HEK293 (cell line): ENCODE measurements at regions not wholly inside any gene's neighbourhood (a gene's known extent, or its start where the extent isn't known, plus 50 kb on each side); places are given as distances from the start of the nearest gene placed in this dataset.

Experiments used
- CTCF ChIA-PET: fragments of 350-600 bp; formaldehyde crosslinking; extraction: SDS; loops from one replicate; lab custom pipeline; 2021; ENCODE audit warnings: antibody characterized with exemption; lab: Yijun Ruan, JAX
- POLR2A ChIA-PET: fragments of 300-600 bp; formaldehyde crosslinking; extraction: SDS; loops from one replicate; lab custom pipeline; 2020; ENCODE audit warnings: antibody characterized with exemption, inconsistent platforms; lab: Yijun Ruan, JAX
- H3K27ac ChIP-seq: fragments of 200-500 bp; sonication (Bioruptor generic); 2 replicates; pipeline ENCODE4 v1.5.1; 2014; ENCODE audit warnings: low read depth, low read length, control low read depth, inconsistent platforms; ENCODE audit errors: extremely low read depth
- H3K36me3 ChIP-seq, 2 experiments: fragments of 200-500 bp in 1 of 2; sonication (Bioruptor generic) in 1 of 2; 1 replicate in 1 of 2; 2 replicates in 1 of 2; pipeline ENCODE4 v1.5.1; 2014 to 2017; ENCODE audit warnings: inconsistent platforms in 2 of 2, low read length in 2 of 2; ENCODE audit not compliant: control insufficient read depth in 2 of 2, insufficient read depth in 1 of 2
- H3K4me1 ChIP-seq: fragments of 200-500 bp; sonication (Bioruptor generic); 2 replicates; pipeline ENCODE4 v1.5.1; 2014; ENCODE audit warnings: mild to moderate bottlenecking, low read length, inconsistent platforms; ENCODE audit not compliant: control insufficient read depth, insufficient read depth
- H3K4me3 ChIP-seq: 2 replicates; pipeline ENCODE4 v1.5.1; 2011; ENCODE audit warnings: low read depth, mild to moderate bottlenecking, control low read depth, low read length, moderate library complexity
- H3K9me3 ChIP-seq: fragments of 200-500 bp; sonication (Bioruptor generic); 2 replicates; pipeline ENCODE4 v1.5.1; 2014; ENCODE audit warnings: low read depth, low read length, inconsistent platforms; ENCODE audit not compliant: control insufficient read depth, insufficient read depth
- GLI4 ChIP-seq: fragments of 450-650 bp; formaldehyde crosslinking; IDR thresholded peaks from 2 replicates; pipeline ENCODE4 v1.5.1; 2016; ENCODE audit warnings: missing biosample characterization, missing genetic modification characterization
- HOXA7 ChIP-seq: sonication (generic); formaldehyde crosslinking; IDR thresholded peaks from 2 replicates; pipeline ENCODE4 v1.8.1; 2022; ENCODE audit warnings: missing genetic modification reagents, borderline replicate concordance
- HOXC10 ChIP-seq: sonication (generic); formaldehyde crosslinking; IDR thresholded peaks from 2 replicates; pipeline ENCODE4 v1.8.1; 2023; ENCODE audit warnings: mild to moderate bottlenecking, missing genetic modification reagents
- KLF1 ChIP-seq: fragments of 450-650 bp; formaldehyde crosslinking; IDR thresholded peaks from 2 replicates; pipeline ENCODE4 v1.5.1; 2016; ENCODE audit warnings: missing biosample characterization, missing genetic modification characterization
- MYNN ChIP-seq: fragments of 450-650 bp; formaldehyde crosslinking; IDR thresholded peaks from 2 replicates; pipeline ENCODE4 v1.5.1; 2016; ENCODE audit warnings: missing biosample characterization, missing genetic modification characterization, borderline replicate concordance
- OSR2 ChIP-seq: fragments of 450-650 bp; formaldehyde crosslinking; IDR thresholded peaks from 2 replicates; pipeline ENCODE4 v1.5.1; 2016; ENCODE audit warnings: missing biosample characterization, missing genetic modification characterization
- PRDM1 ChIP-seq: fragments of 450-650 bp; formaldehyde crosslinking; IDR thresholded peaks from 2 replicates; pipeline ENCODE4; 2016; ENCODE audit warnings: missing biosample characterization, missing genetic modification characterization
- PRDM6 ChIP-seq: fragments of 450-650 bp; formaldehyde crosslinking; IDR thresholded peaks from 2 replicates; pipeline ENCODE4 v1.5.1; 2017; ENCODE audit warnings: missing biosample characterization, missing genetic modification characterization
- REPIN1 ChIP-seq: fragments of 450-650 bp; formaldehyde crosslinking; IDR thresholded peaks from 2 replicates; pipeline ENCODE4 v1.5.1; 2017; ENCODE audit warnings: missing biosample characterization, missing genetic modification characterization, low read depth
- WT1 ChIP-seq: fragments of 450-650 bp; formaldehyde crosslinking; IDR thresholded peaks from 2 replicates; pipeline ENCODE4 v1.5.1; 2016; ENCODE audit warnings: missing biosample characterization, missing genetic modification characterization
- ZFP3 ChIP-seq: fragments of 450-650 bp; formaldehyde crosslinking; IDR thresholded peaks from 2 replicates; pipeline ENCODE4 v1.5.1; 2016; ENCODE audit warnings: low read depth, missing biosample characterization, missing genetic modification characterization
- ZNF140 ChIP-seq: fragments of 450-650 bp; formaldehyde crosslinking; IDR thresholded peaks from 2 replicates; pipeline ENCODE4 v1.5.1; 2016; ENCODE audit warnings: missing biosample characterization, missing genetic modification characterization
- ZNF18 ChIP-seq: fragments of 450-650 bp; formaldehyde crosslinking; IDR thresholded peaks from 2 replicates; pipeline ENCODE4 v1.5.1; 2016; ENCODE audit warnings: missing biosample characterization, missing genetic modification characterization
- ZNF280C ChIP-seq: fragments of 450-650 bp; formaldehyde crosslinking; IDR thresholded peaks from 2 replicates; pipeline ENCODE4 v1.5.1; 2016; ENCODE audit warnings: missing biosample characterization, missing genetic modification characterization
- ZNF707 ChIP-seq: fragments of 450-650 bp; formaldehyde crosslinking; IDR thresholded peaks from 2 replicates; pipeline ENCODE4 v1.5.1; 2016; ENCODE audit warnings: missing biosample characterization, missing genetic modification characterization
- ZNF777 ChIP-seq: fragments of 450-650 bp; formaldehyde crosslinking; IDR thresholded peaks from 2 replicates; pipeline ENCODE4 v1.5.1; 2017; ENCODE audit warnings: missing biosample characterization, missing genetic modification characterization, borderline replicate concordance
- ZNF785 ChIP-seq: fragments of 450-650 bp; formaldehyde crosslinking; IDR thresholded peaks from 2 replicates; pipeline ENCODE4 v1.5.1; 2016; ENCODE audit warnings: missing biosample characterization, missing genetic modification characterization
- ZSCAN18 ChIP-seq: fragments of 450-650 bp; formaldehyde crosslinking; IDR thresholded peaks from 2 replicates; pipeline ENCODE4 v1.5.1; 2016; ENCODE audit warnings: missing biosample characterization, missing genetic modification characterization
- TF ChIP-seq, protein P1 (sequence below): fragments of 450-650 bp; formaldehyde crosslinking; IDR thresholded peaks from 2 replicates; pipeline ENCODE4 v1.5.1; 2016; ENCODE audit warnings: missing biosample characterization, missing genetic modification characterization
- TF ChIP-seq, protein P2 (sequence below): fragments of 450-650 bp; formaldehyde crosslinking; IDR thresholded peaks from 2 replicates; pipeline ENCODE4 v1.5.1; 2016; ENCODE audit warnings: missing biosample characterization, missing genetic modification characterization

- TF ChIP-seq ZNF280C (tag by site-specific recombination) (no peak), REPIN1 (tag by site-specific recombination) (no peak), PRDM1 (tag by site-specific recombination) (no peak)
Observed at GRCh38 chr4:38242101-38242500, 281.9 kb downstream of the PTTG2 start (continued).

DNA sequence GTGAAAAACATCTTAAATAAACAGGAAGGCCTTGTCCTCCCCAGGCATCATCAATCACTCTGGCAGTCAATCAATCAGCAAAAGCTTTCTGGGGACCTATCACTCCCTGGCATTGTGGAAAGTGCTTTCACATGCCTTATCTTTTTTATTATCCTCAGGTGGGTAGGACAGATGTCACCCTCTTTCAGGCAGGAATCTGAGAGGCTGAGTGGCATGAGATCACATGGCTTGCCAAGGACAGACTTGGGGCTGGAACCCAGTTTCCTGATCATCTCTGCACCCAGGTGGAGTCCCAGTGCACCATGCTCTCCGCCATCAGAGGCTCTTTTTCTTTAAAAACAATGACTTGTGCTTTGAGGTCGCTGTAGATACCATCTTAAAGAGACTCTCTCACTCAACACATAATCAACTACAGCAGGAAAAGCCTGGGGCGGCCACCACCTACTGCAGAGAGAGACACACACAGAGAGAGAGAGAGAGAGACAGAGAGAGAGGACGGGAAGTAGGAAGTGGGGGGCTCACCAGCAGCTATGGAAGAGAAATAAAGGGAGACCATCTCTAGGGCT lies 282.7 kb downstream of the PTTG2 start:
- Histone ChIP-seq H3K4me3 (no peak overlapping the region), H3K27ac (no peak overlapping the region), H3K4me1 (no peaks in the 10 kb centered on the region), H3K9me3 (no peaks in the 10 kb centered on the region), H3K36me3 (no peaks in the 10 kb centered on the region)
- TF ChIP-seq ZNF777 (tag by site-specific recombination): no peak
- TF ChIP-seq WT1 (tag by site-specific recombination): peak; percentile 73
- TF ChIP-seq, protein P1, sequence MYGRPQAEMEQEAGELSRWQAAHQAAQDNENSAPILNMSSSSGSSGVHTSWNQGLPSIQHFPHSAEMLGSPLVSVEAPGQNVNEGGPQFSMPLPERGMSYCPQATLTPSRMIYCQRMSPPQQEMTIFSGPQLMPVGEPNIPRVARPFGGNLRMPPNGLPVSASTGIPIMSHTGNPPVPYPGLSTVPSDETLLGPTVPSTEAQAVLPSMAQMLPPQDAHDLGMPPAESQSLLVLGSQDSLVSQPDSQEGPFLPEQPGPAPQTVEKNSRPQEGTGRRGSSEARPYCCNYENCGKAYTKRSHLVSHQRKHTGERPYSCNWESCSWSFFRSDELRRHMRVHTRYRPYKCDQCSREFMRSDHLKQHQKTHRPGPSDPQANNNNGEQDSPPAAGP (tag by site-specific recombination): 0 out of 2 replicates have a peak, but pooled peaks have one; percentile 39
- 0 out of 2 replicates have a peak, but pooled peaks have one; percentile 34 for TF ChIP-seq PRDM6
- 0 out of 2 replicates have a peak, but pooled peaks have one; percentile 27 for TF ChIP-seq OSR2 (tag by site-specific recombination)
- ChIA-PET POLR2A (no interaction called here), CTCF (interaction anchor here (1.8 kb wide), 1 partner anchor 77 kb away, joined by 5 read pairs; no protein-coding TSS in a partner anchor)

DNA sequence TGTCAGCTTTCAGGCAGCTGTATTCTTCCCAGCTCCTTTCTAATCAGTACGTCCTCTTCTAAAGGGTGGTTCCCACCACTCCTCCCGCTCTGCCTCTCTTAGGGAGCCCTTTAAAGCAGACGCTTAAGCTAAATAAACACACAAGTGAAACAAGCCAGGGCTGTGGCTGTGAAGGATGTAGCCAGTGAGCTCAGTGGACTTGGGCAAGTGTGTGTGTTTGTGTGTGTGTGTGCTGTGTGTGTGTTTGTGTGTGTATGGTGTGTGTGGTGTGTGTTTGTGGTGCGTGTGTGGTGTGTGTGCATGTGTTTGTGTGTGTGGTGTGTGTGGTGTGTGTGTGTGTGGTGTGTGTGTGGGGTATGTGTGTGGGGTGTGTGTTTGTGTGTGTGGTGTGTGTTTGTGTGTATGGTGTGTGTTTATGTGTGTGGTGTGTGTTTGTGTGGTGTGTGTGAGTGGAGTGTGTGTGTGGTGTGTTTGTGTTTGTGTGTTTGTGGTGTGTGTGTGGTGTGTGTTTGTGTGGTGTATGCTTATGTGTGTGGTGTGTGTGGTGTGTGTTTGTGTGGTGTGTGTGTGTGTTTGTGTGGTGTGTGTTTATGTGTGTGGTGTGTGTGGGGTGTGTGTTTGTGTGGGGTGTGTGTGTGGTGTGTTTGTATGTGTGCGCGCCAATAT lies 283.3 kb downstream of the PTTG2 start:
- H3K27ac ChIP-seq: no peak overlapping the region
- H3K4me1 ChIP-seq: no peaks in the 10 kb centered on the region
- no peak overlapping the region for H3K4me3 ChIP-seq
- CTCF ChIA-PET: no interaction called here
- POLR2A ChIA-PET: no interaction called here
- H3K9me3 ChIP-seq: no peaks in the 10 kb centered on the region
- H3K36me3 ChIP-seq: no peaks in the 10 kb centered on the region
- no peak for TF ChIP-seq ZFP3 (tag by site-specific recombination)
- no peak for TF ChIP-seq HOXA7 (CRISPR knock-in tag)
- TF ChIP-seq ZSCAN18 (tag by site-specific recombination): 0 out of 2 replicates have a peak, but pooled peaks have one; percentile 29
- TF ChIP-seq ZNF785: peak; percentile 81; the same call in 1 of the 2 replicates
- no peak for TF ChIP-seq MYNN
- TF ChIP-seq ZNF18 (tag by site-specific recombination): peak; percentile 49; the same call in 1 of the 2 replicates
- TF ChIP-seq GLI4: no peak
- no peak for TF ChIP-seq HOXC10
- TF ChIP-seq ZNF140: 0 out of 2 replicates have a peak, but pooled peaks have one; percentile 3
- peak; percentile 78 for TF ChIP-seq KLF1 (tag by site-specific recombination)
- TF ChIP-seq, protein P2, sequence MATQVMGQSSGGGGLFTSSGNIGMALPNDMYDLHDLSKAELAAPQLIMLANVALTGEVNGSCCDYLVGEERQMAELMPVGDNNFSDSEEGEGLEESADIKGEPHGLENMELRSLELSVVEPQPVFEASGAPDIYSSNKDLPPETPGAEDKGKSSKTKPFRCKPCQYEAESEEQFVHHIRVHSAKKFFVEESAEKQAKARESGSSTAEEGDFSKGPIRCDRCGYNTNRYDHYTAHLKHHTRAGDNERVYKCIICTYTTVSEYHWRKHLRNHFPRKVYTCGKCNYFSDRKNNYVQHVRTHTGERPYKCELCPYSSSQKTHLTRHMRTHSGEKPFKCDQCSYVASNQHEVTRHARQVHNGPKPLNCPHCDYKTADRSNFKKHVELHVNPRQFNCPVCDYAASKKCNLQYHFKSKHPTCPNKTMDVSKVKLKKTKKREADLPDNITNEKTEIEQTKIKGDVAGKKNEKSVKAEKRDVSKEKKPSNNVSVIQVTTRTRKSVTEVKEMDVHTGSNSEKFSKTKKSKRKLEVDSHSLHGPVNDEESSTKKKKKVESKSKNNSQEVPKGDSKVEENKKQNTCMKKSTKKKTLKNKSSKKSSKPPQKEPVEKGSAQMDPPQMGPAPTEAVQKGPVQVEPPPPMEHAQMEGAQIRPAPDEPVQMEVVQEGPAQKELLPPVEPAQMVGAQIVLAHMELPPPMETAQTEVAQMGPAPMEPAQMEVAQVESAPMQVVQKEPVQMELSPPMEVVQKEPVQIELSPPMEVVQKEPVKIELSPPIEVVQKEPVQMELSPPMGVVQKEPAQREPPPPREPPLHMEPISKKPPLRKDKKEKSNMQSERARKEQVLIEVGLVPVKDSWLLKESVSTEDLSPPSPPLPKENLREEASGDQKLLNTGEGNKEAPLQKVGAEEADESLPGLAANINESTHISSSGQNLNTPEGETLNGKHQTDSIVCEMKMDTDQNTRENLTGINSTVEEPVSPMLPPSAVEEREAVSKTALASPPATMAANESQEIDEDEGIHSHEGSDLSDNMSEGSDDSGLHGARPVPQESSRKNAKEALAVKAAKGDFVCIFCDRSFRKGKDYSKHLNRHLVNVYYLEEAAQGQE (tag by site-specific recombination): no peak
- peak; percentile 42; the same call in 1 of the 2 replicates for TF ChIP-seq ZNF707 (tag by site-specific recombination)
